ENCODE measurements at regions not wholly inside any gene's neighbourhood (a gene's known extent, or its start where the extent isn't known, plus 50 kb on each side); places are given as distances from the start of the nearest gene placed in this dataset.

GRCh38 chr12:24688601-24689000 is 260.3 kb downstream of the BCAT1 start:
- TF ChIP-seq CTCF (IDR thresholded peaks at IDR 0.05; ENCODE audit: poor library complexity, severe bottlenecking) (no peak), POLR2AphosphoS5 (IDR thresholded peaks at IDR 0.05) (no peak)
